Fibroblast of the aortic adventitia (primary cell): ENCODE measurements at regions not wholly inside any gene's neighbourhood (a gene's known extent, or its start where the extent isn't known, plus 50 kb on each side); places are given as distances from the start of the nearest gene placed in this dataset.

Experiments used
- DNase-seq: peaks from one replicate; pipeline ENCODE4 v3.0.0-alpha.2; 2010; ENCODE audit warnings: low read depth
- H3K4me3 ChIP-seq: 2 replicates; pipeline ENCODE4 v1.5.1; 2011; ENCODE audit warnings: low read depth, mild to moderate bottlenecking, control low read depth, low read length, moderate library complexity
- CTCF ChIP-seq: IDR thresholded peaks from 2 replicates; pipeline ENCODE4 v1.5.1; 2011; ENCODE audit warnings: mild to moderate bottlenecking, low read length, control low read depth, inconsistent platforms; ENCODE audit not compliant: insufficient read depth

- no peak for TF ChIP-seq CTCF
- DNase-seq: peak; percentile 22
- no peak overlapping the region for H3K4me3 ChIP-seq
Observed at GRCh38 chr4:137994853-137995252, 247.3 kb downstream of the SLC7A11 start.

GRCh38 chr4:137993232-137993631 lies 248.9 kb downstream of the SLC7A11 start:
- DNase-seq: no peak

GRCh38 chr4:137981277-137981676 lies 260.9 kb downstream of the SLC7A11 start:
- peak; percentile 35 for DNase-seq
- peak; percentile 14 for TF ChIP-seq CTCF

More at GRCh38 chr4:137993232-137993631, 248.9 kb downstream of the SLC7A11 start:
- TF ChIP-seq CTCF: no peak
- no peak overlapping the region for H3K4me3 ChIP-seq

GRCh38 chr4:137980641-137981040 lies 261.5 kb downstream of the SLC7A11 start:
- no peak overlapping the region for H3K4me3 ChIP-seq
- DNase-seq: no peak
- no peak for TF ChIP-seq CTCF

More at GRCh38 chr4:137981277-137981676, 260.9 kb downstream of the SLC7A11 start:
- H3K4me3 ChIP-seq: no peak overlapping the region

GRCh38 chr4:137979938-137980337 lies 262.2 kb downstream of the SLC7A11 start:
- no peak overlapping the region for H3K4me3 ChIP-seq
- no peak for DNase-seq
- no peak for TF ChIP-seq CTCF

GRCh38 chr4:137968956-137969678 lies 273.0 kb downstream of the SLC7A11 start:
- no peak overlapping the region for H3K4me3 ChIP-seq
- peak; percentile 67 for DNase-seq
- TF ChIP-seq CTCF: no peak
